GM23338 (cell line): ENCODE measurements at regions not wholly inside any gene's neighbourhood (a gene's known extent, or its start where the extent isn't known, plus 50 kb on each side); places are given as distances from the start of the nearest gene placed in this dataset.

Experiments
- CREB1 ChIP-seq: fragments of 250-450 bp; sonication (Bioruptor Pico); IDR thresholded peaks from 2 replicates; pipeline ENCODE4 v1.5.0; 2020; ENCODE audit warnings: low read depth, mild to moderate bottlenecking, moderate library complexity
- EZH2 ChIP-seq: fragments of 200-600 bp; sonication (generic); IDR thresholded peaks from one replicate; pipeline ENCODE4 v1.8.0; 2017; ENCODE audit warnings: antibody characterized with exemption, mild to moderate bottlenecking, low read depth; ENCODE audit not compliant: unreplicated experiment
- EZH2phosphoT487 ChIP-seq: fragments of 200-600 bp; sonication (generic); IDR thresholded peaks from one replicate; pipeline ENCODE4 v1.8.1; 2018; ENCODE audit warnings: antibody characterized with exemption; ENCODE audit not compliant: unreplicated experiment
- JUNB ChIP-seq: IDR thresholded peaks from one replicate; pipeline ENCODE4 v1.6.1; 2016; ENCODE audit warnings: antibody characterized with exemption; ENCODE audit not compliant: unreplicated experiment
- POLR2AphosphoS5 ChIP-seq: IDR thresholded peaks from 2 replicates; pipeline ENCODE4 v1.6.1; 2016; ENCODE audit warnings: antibody characterized with exemption, low read depth
- STAT1 ChIP-seq: IDR thresholded peaks from one replicate; pipeline ENCODE4 v1.6.1; 2016; ENCODE audit warnings: antibody characterized with exemption; ENCODE audit not compliant: unreplicated experiment
- ZNF331 ChIP-seq: fragments of 250-450 bp; sonication (Bioruptor Pico); IDR thresholded peaks from 2 replicates; pipeline ENCODE4 v1.5.0; 2020; ENCODE audit warnings: low read depth, mild to moderate bottlenecking, moderate library complexity
- TF ChIP-seq, protein P1 (sequence below), 2 experiments: fragments of 200-600 bp in 1 of 2; sonication (generic) in 1 of 2; conservative IDR thresholded peaks; 2 replicates each; pipeline versions ENCODE4 v1.5.1 to v1.6.1; 2016 to 2017; ENCODE audit warnings: antibody characterized with exemption in 2 of 2, low read depth in 2 of 2, mild to moderate bottlenecking in 2 of 2, moderate library complexity in 1 of 2
- TF ChIP-seq, protein P2 (sequence below): IDR thresholded peaks from one replicate; pipeline ENCODE4 v1.6.1; 2018; ENCODE audit warnings: antibody characterized with exemption; ENCODE audit not compliant: unreplicated experiment
- TF ChIP-seq, protein P3 (sequence below): IDR thresholded peaks from 2 replicates; pipeline ENCODE4 v1.6.1; 2016; ENCODE audit warnings: antibody characterized with exemption

DNA sequence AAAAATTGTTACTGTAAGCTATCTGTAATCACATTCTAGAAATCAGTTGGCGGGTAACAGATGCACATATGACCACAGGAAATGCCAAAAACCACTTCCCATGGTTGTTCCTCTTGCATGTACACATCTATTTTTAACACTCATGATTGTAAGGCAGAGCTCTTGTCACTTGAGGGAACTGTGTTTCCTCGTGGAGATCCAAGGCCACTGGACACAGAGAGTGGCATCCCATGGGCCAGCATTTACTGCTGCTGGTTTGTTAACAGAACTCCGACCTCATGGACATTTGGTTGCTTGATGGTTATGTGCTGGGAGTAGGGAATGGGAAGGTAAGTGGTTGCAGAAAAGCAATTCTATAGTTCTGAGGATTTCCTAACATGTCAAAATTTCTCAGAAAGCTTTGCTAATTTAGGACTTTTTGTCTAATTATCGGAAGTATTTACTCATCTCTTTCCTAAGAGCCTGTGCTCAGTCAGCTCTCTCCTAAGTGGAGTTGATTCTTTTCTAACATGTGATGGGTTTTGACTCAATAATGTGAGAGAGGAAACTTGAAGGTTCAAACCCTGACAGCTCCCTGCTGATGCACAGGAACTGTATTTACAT, 202.0 kb upstream of the NR3C1 start:
- TF ChIP-seq, protein P1, sequence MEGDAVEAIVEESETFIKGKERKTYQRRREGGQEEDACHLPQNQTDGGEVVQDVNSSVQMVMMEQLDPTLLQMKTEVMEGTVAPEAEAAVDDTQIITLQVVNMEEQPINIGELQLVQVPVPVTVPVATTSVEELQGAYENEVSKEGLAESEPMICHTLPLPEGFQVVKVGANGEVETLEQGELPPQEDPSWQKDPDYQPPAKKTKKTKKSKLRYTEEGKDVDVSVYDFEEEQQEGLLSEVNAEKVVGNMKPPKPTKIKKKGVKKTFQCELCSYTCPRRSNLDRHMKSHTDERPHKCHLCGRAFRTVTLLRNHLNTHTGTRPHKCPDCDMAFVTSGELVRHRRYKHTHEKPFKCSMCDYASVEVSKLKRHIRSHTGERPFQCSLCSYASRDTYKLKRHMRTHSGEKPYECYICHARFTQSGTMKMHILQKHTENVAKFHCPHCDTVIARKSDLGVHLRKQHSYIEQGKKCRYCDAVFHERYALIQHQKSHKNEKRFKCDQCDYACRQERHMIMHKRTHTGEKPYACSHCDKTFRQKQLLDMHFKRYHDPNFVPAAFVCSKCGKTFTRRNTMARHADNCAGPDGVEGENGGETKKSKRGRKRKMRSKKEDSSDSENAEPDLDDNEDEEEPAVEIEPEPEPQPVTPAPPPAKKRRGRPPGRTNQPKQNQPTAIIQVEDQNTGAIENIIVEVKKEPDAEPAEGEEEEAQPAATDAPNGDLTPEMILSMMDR (conservative IDR thresholded peaks at IDR 0.05; ENCODE audit: low read depth in 2 of 2), result no peak
- TF ChIP-seq CREB1 (CRISPR knock-in tag), result no peak
- TF ChIP-seq JUNB, result no peak
- TF ChIP-seq, protein P2, sequence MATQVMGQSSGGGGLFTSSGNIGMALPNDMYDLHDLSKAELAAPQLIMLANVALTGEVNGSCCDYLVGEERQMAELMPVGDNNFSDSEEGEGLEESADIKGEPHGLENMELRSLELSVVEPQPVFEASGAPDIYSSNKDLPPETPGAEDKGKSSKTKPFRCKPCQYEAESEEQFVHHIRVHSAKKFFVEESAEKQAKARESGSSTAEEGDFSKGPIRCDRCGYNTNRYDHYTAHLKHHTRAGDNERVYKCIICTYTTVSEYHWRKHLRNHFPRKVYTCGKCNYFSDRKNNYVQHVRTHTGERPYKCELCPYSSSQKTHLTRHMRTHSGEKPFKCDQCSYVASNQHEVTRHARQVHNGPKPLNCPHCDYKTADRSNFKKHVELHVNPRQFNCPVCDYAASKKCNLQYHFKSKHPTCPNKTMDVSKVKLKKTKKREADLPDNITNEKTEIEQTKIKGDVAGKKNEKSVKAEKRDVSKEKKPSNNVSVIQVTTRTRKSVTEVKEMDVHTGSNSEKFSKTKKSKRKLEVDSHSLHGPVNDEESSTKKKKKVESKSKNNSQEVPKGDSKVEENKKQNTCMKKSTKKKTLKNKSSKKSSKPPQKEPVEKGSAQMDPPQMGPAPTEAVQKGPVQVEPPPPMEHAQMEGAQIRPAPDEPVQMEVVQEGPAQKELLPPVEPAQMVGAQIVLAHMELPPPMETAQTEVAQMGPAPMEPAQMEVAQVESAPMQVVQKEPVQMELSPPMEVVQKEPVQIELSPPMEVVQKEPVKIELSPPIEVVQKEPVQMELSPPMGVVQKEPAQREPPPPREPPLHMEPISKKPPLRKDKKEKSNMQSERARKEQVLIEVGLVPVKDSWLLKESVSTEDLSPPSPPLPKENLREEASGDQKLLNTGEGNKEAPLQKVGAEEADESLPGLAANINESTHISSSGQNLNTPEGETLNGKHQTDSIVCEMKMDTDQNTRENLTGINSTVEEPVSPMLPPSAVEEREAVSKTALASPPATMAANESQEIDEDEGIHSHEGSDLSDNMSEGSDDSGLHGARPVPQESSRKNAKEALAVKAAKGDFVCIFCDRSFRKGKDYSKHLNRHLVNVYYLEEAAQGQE, result no peak
- no peak for TF ChIP-seq EZH2
- TF ChIP-seq POLR2AphosphoS5, result no peak
- TF ChIP-seq EZH2phosphoT487, result no peak
- TF ChIP-seq STAT1, result no peak
- TF ChIP-seq, protein P3, sequence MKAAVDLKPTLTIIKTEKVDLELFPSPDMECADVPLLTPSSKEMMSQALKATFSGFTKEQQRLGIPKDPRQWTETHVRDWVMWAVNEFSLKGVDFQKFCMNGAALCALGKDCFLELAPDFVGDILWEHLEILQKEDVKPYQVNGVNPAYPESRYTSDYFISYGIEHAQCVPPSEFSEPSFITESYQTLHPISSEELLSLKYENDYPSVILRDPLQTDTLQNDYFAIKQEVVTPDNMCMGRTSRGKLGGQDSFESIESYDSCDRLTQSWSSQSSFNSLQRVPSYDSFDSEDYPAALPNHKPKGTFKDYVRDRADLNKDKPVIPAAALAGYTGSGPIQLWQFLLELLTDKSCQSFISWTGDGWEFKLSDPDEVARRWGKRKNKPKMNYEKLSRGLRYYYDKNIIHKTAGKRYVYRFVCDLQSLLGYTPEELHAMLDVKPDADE, result no peak
- no peak for TF ChIP-seq ZNF331 (CRISPR knock-in tag)
